GM23338 (cell line): ENCODE measurements at regions not wholly inside any gene's neighbourhood (a gene's known extent, or its start where the extent isn't known, plus 50 kb on each side); places are given as distances from the start of the nearest gene placed in this dataset.

Experiments
- ATAC-seq: fragments of 200-7000 bp; cut with Tn5 transposase; 3 replicates; pipeline ENCODE4 v1.9.1; 2020
- DNase-seq: peaks from one replicate; pipeline ENCODE4 v3.0.0-alpha.2; 2015; ENCODE audit warnings: low spot score
- H2AFZ ChIP-seq: fragments of 200-600 bp; sonication (generic); 2 replicates; pipeline ENCODE4 v1.8.0; 2016; ENCODE audit warnings: antibody characterized with exemption, mild to moderate bottlenecking, moderate library complexity
- H3F3A ChIP-seq: fragments of 200-600 bp; sonication (generic); replicated peaks from 2 replicates; pipeline ENCODE4 v1.8.0; 2017; ENCODE audit warnings: antibody characterized with exemption, mixed run types, low read depth
- H3K27ac ChIP-seq: fragments of 200-600 bp; sonication (generic); 2 replicates; pipeline ENCODE4 v1.6.1; 2016; ENCODE audit warnings: low read depth
- H3K27me3 ChIP-seq: fragments of 200-600 bp; sonication (generic); 2 replicates; pipeline ENCODE4 v1.8.0; 2016; ENCODE audit warnings: mild to moderate bottlenecking, mixed run types, moderate library complexity; ENCODE audit not compliant: insufficient read depth
- H3K36me3 ChIP-seq: fragments of 200-600 bp; sonication (generic); 2 replicates; pipeline ENCODE4 v1.8.0; 2016; ENCODE audit warnings: mild to moderate bottlenecking; ENCODE audit not compliant: insufficient read depth
- H3K4me1 ChIP-seq: fragments of 200-600 bp; sonication (generic); 2 replicates; pipeline ENCODE4 v1.8.0; 2016; ENCODE audit warnings: mild to moderate bottlenecking, moderate library complexity; ENCODE audit not compliant: insufficient read depth
- H3K4me2 ChIP-seq: fragments of 200-600 bp; sonication (generic); 2 replicates; pipeline ENCODE4 v1.7.1; 2017; ENCODE audit warnings: mixed run types
- H3K4me3 ChIP-seq: fragments of 200-600 bp; sonication (generic); 2 replicates; pipeline ENCODE4 v1.6.1; 2016; ENCODE audit warnings: mixed run types
- H3K79me2 ChIP-seq: fragments of 200-600 bp; sonication (generic); replicated peaks from 2 replicates; pipeline ENCODE4 v1.8.0; 2017; ENCODE audit warnings: mild to moderate bottlenecking; ENCODE audit not compliant: insufficient read depth
- H3K9me2 ChIP-seq: fragments of 200-600 bp; sonication (generic); 2 replicates; pipeline ENCODE4 v1.8.0; 2017; ENCODE audit not compliant: insufficient read depth
- H4K20me1 ChIP-seq: fragments of 200-600 bp; sonication (generic); replicated peaks from 2 replicates; pipeline ENCODE4 v1.8.0; 2017; ENCODE audit warnings: mild to moderate bottlenecking; ENCODE audit not compliant: insufficient read depth
- H3K27ac Mint-ChIP-seq: 2 replicates; pipeline ENCODE4 v1.8.0; 2020; ENCODE audit warnings: inconsistent platforms, mild to moderate bottlenecking, moderate library complexity, mixed read lengths
- H3K27me3 Mint-ChIP-seq: 3 replicates; pipeline ENCODE4 v1.8.0; 2022; ENCODE audit warnings: low read depth, mild to moderate bottlenecking, moderate library complexity, mixed read lengths, inconsistent platforms; ENCODE audit not compliant: insufficient read depth, poor library complexity
- H3K36me3 Mint-ChIP-seq: 3 replicates; pipeline ENCODE4 v1.8.0; 2021; ENCODE audit warnings: low read depth, mild to moderate bottlenecking, inconsistent platforms, moderate library complexity, mixed read lengths
- H3K4me1 Mint-ChIP-seq: 3 replicates; pipeline ENCODE4 v1.8.0; 2020; ENCODE audit warnings: mild to moderate bottlenecking, inconsistent platforms, mixed read lengths
- H3K4me3 Mint-ChIP-seq: 3 replicates; pipeline ENCODE4 v1.8.0; 2021; ENCODE audit warnings: moderate library complexity, mild to moderate bottlenecking, inconsistent platforms, mixed read lengths
- H3K9me3 Mint-ChIP-seq: 3 replicates; pipeline ENCODE4 v1.8.0; 2020; ENCODE audit warnings: moderate library complexity, mild to moderate bottlenecking, inconsistent platforms, mixed read lengths
- CREB1 ChIP-seq: fragments of 250-450 bp; sonication (Bioruptor Pico); IDR thresholded peaks from 2 replicates; pipeline ENCODE4 v1.5.0; 2020; ENCODE audit warnings: low read depth, mild to moderate bottlenecking, moderate library complexity
- CTCF ChIP-seq, 2 experiments: fragments of 200-600 bp in 1 of 2; sonication (generic) in 1 of 2; conservative IDR thresholded peaks; 2 replicates each; pipeline versions ENCODE4 v1.5.1 to v1.6.1; 2016 to 2017; ENCODE audit warnings: antibody characterized with exemption in 2 of 2, low read depth in 2 of 2, mild to moderate bottlenecking in 2 of 2, moderate library complexity in 1 of 2
- ETS1 ChIP-seq: IDR thresholded peaks from 2 replicates; pipeline ENCODE4 v1.6.1; 2016; ENCODE audit warnings: antibody characterized with exemption
- EZH2 ChIP-seq: fragments of 200-600 bp; sonication (generic); IDR thresholded peaks from one replicate; pipeline ENCODE4 v1.8.0; 2017; ENCODE audit warnings: antibody characterized with exemption, mild to moderate bottlenecking, low read depth; ENCODE audit not compliant: unreplicated experiment
- EZH2phosphoT487 ChIP-seq: fragments of 200-600 bp; sonication (generic); IDR thresholded peaks from one replicate; pipeline ENCODE4 v1.8.1; 2018; ENCODE audit warnings: antibody characterized with exemption; ENCODE audit not compliant: unreplicated experiment
- JUNB ChIP-seq: IDR thresholded peaks from one replicate; pipeline ENCODE4 v1.6.1; 2016; ENCODE audit warnings: antibody characterized with exemption; ENCODE audit not compliant: unreplicated experiment
- NANOG ChIP-seq: IDR thresholded peaks from 2 replicates; pipeline ENCODE4 v1.6.1; 2016; ENCODE audit warnings: antibody characterized with exemption, borderline replicate concordance
- POLR2AphosphoS5 ChIP-seq: IDR thresholded peaks from 2 replicates; pipeline ENCODE4 v1.6.1; 2016; ENCODE audit warnings: antibody characterized with exemption, low read depth
- REST ChIP-seq: IDR thresholded peaks from one replicate; pipeline ENCODE4 v1.6.1; 2018; ENCODE audit warnings: antibody characterized with exemption; ENCODE audit not compliant: unreplicated experiment
- STAT1 ChIP-seq: IDR thresholded peaks from one replicate; pipeline ENCODE4 v1.6.1; 2016; ENCODE audit warnings: antibody characterized with exemption; ENCODE audit not compliant: unreplicated experiment
- ZNF114 ChIP-seq: fragments of 250-450 bp; sonication (Bioruptor Pico); IDR thresholded peaks from 2 replicates; pipeline ENCODE4 v1.5.0; 2020; ENCODE audit warnings: mild to moderate bottlenecking, moderate library complexity
- ZNF331 ChIP-seq: fragments of 250-450 bp; sonication (Bioruptor Pico); IDR thresholded peaks from 2 replicates; pipeline ENCODE4 v1.5.0; 2020; ENCODE audit warnings: low read depth, mild to moderate bottlenecking, moderate library complexity

GRCh38 chr5:165695796-165696195, 2190.4 kb downstream of the MAT2B start:
- Histone ChIP-seq H3K27me3 (no peaks in the 10 kb centered on the region), H3K4me1 (no peaks in the 10 kb centered on the region), H3K27ac (no peak overlapping the region), H3K79me2 (no peaks in the 10 kb centered on the region), H3K36me3 (no peaks in the 10 kb centered on the region), H3K4me2 (no peak overlapping the region), H2AFZ (no peak overlapping the region), H3K9me2 (0 out of 2 replicates have a peak, but pooled peaks cover 8% of the 10 kb centered on the region), H3F3A (no peaks in the 10 kb centered on the region), H4K20me1 (no peaks in the 10 kb centered on the region), H3K4me3 (no peak overlapping the region)
- Mint-ChIP-seq H3K4me1 (no peaks in the 10 kb centered on the region), H3K36me3 (no peaks in the 10 kb centered on the region), H3K4me3 (no peak overlapping the region), H3K27ac (no peak overlapping the region), H3K9me3 (peaks cover 3% of the 10 kb centered on the region; the same call in 1 of the 3 replicates), H3K27me3 (no peaks in the 10 kb centered on the region)
- DNase-seq: no peak
- TF ChIP-seq NANOG: no peak
- no peak for TF ChIP-seq ZNF114 (CRISPR knock-in tag)
- TF ChIP-seq CTCF (conservative IDR thresholded peaks at IDR 0.05; ENCODE audit: low read depth in 2 of 2): no peak
- no peak for ATAC-seq

GRCh38 chr5:165705960-165706359, 2200.5 kb downstream of the MAT2B start:
- Histone ChIP-seq H2AFZ (peak overlapping the region; percentile 80; the same call in 1 of the 2 replicates), H3F3A (no peaks in the 10 kb centered on the region)
- ATAC-seq: no peak
- no peak for TF ChIP-seq NANOG
- TF ChIP-seq STAT1: no peak
- TF ChIP-seq CREB1 (CRISPR knock-in tag): no peak
- TF ChIP-seq ZNF331 (CRISPR knock-in tag): no peak
- no peak for TF ChIP-seq ETS1
- no peak for TF ChIP-seq JUNB
- no peak for TF ChIP-seq EZH2phosphoT487
- TF ChIP-seq REST: no peak
- TF ChIP-seq POLR2AphosphoS5: no peak
- no peak for TF ChIP-seq EZH2

More at GRCh38 chr5:165705960-165706359, 2200.5 kb downstream of the MAT2B start:
- H3K27ac Mint-ChIP-seq: no peak overlapping the region
- no peaks in the 10 kb centered on the region for H4K20me1 ChIP-seq
- no peaks in the 10 kb centered on the region for H3K79me2 ChIP-seq
- no peaks in the 10 kb centered on the region for H3K36me3 Mint-ChIP-seq
- no peak overlapping the region for H3K27ac ChIP-seq
- H3K4me2 ChIP-seq: no peak overlapping the region
- DNase-seq: no peak
- no peaks in the 10 kb centered on the region for H3K4me1 Mint-ChIP-seq
- no peaks in the 10 kb centered on the region for H3K27me3 Mint-ChIP-seq
- H3K9me2 ChIP-seq: 0 out of 2 replicates have a peak, but pooled peaks cover 3% of the 10 kb centered on the region
- no peaks in the 10 kb centered on the region for H3K9me3 Mint-ChIP-seq
- no peak overlapping the region for H3K4me3 Mint-ChIP-seq
- H3K4me1 ChIP-seq: no peaks in the 10 kb centered on the region
- H3K27me3 ChIP-seq: no peaks in the 10 kb centered on the region
- H3K4me3 ChIP-seq: no peak overlapping the region
- H3K36me3 ChIP-seq: no peaks in the 10 kb centered on the region
